ENCODE measurements at regions not wholly inside any gene's neighbourhood (a gene's known extent, or its start where the extent isn't known, plus 50 kb on each side); places are given as distances from the start of the nearest gene placed in this dataset.

GRCh38 chr13:107330484-107330883 lies 762.5 kb upstream of the ARGLU1 start:
- TF ChIP-seq EZH2 (IDR thresholded peaks at IDR 0.05; ENCODE audit: borderline replicate concordance, low read depth, low read length, severe bottlenecking) (no peak), CTCF (IDR thresholded peaks at IDR 0.05; ENCODE audit: extremely low read depth in 1 of 2, insufficient read depth in 1 of 2, low read depth in 1 of 2, low read length in 2 of 2) (no peak), POLR2AphosphoS5 (IDR thresholded peaks at IDR 0.05; ENCODE audit: insufficient read depth, low read depth, low read length) (no peak), POLR2A (IDR thresholded peaks at IDR 0.05; ENCODE audit: low read depth, low read length) (no peak), JUN (IDR thresholded peaks at IDR 0.05; ENCODE audit: borderline replicate concordance, insufficient read depth, insufficient read length, low read depth) (no peak)
- TF ChIP-seq, protein P1, sequence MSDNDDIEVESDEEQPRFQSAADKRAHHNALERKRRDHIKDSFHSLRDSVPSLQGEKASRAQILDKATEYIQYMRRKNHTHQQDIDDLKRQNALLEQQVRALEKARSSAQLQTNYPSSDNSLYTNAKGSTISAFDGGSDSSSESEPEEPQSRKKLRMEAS (IDR thresholded peaks at IDR 0.05; ENCODE audit: insufficient read depth, insufficient read length) = no peak
